H1 (cell line): ENCODE measurements at regions not wholly inside any gene's neighbourhood (a gene's known extent, or its start where the extent isn't known, plus 50 kb on each side); places are given as distances from the start of the nearest gene placed in this dataset.

Experiments
- CTCF ChIA-PET: fragments of 300-600 bp; sonication (Branson Sonifier 250); formaldehyde crosslinking; loops from one replicate; lab custom pipeline; 2021; ENCODE audit not compliant: partially characterized antibody; lab: Charles Lee
- POLR2A ChIA-PET: fragments of 300-600 bp; sonication (Branson Sonifier 250); formaldehyde crosslinking; loops from one replicate; lab custom pipeline; 2021; ENCODE audit warnings: inconsistent platforms; ENCODE audit not compliant: partially characterized antibody; lab: Charles Lee
- DNase-seq, 2 experiments: peaks; one replicate each; pipeline versions ENCODE4 v3.0.0 to v3.0.0-alpha.2; 2010 to 2022; ENCODE audit warnings: low spot score in 2 of 2, low read depth in 1 of 2, mixed read lengths in 1 of 2
- FAIRE-seq: peaks from 2 replicates; lab custom pipeline; 2011; peaks lifted over from hg19 to GRCh38; lab: Jason Lieb, UNC
- H2AFZ ChIP-seq: 2 replicates; pipeline ENCODE4 v1.8.1; 2012; ENCODE audit warnings: low read length, inconsistent platforms
- H2AK5ac ChIP-seq: 2 replicates; pipeline ENCODE4 v1.6.1; 2013; ENCODE audit warnings: low read depth, low read length
- H2BK120ac ChIP-seq: replicated peaks from 2 replicates; pipeline ENCODE3; 2013; ENCODE audit warnings: low read depth, low read length, inconsistent platforms
- H2BK12ac ChIP-seq: 2 replicates; pipeline ENCODE4 v1.6.1; 2013; ENCODE audit warnings: low read depth, low read length
- H2BK15ac ChIP-seq: 2 replicates; pipeline ENCODE4 v1.6.1; 2013; ENCODE audit warnings: low read length
- H2BK20ac ChIP-seq: 2 replicates; pipeline ENCODE4 v1.6.1; 2013; ENCODE audit warnings: low read length
- H2BK5ac ChIP-seq: 2 replicates; pipeline ENCODE4 v1.6.1; 2013; ENCODE audit warnings: low read depth, low read length
- H3K14ac ChIP-seq: 2 replicates; pipeline ENCODE4 v1.6.1; 2013; ENCODE audit warnings: inconsistent platforms; ENCODE audit not compliant: insufficient read length
- H3K18ac ChIP-seq: 2 replicates; pipeline ENCODE4 v1.6.1; 2013; ENCODE audit warnings: low read length; ENCODE audit errors: extremely low read depth
- H3K23ac ChIP-seq: 2 replicates; pipeline ENCODE4 v1.6.1; 2013; ENCODE audit warnings: inconsistent platforms; ENCODE audit not compliant: insufficient read length
- H3K23me2 ChIP-seq: 2 replicates; pipeline ENCODE4 v1.6.1; 2013; ENCODE audit warnings: low read depth, low read length
- H3K27ac ChIP-seq: 2 replicates; pipeline ENCODE4 v1.6.1; 2011; ENCODE audit warnings: low read depth, low read length, inconsistent platforms
- H3K27me3 ChIP-seq, 4 experiments: replicated peaks in 1 of 4; 1 replicate in 1 of 4; 2 replicates in 3 of 4; pipeline versions ENCODE4 v1.6.1 to v1.8.1; 2011 to 2013; ENCODE audit warnings: low read length in 3 of 4, mild to moderate bottlenecking in 3 of 4, inconsistent platforms in 2 of 4, mixed read lengths in 2 of 4, moderate library complexity in 1 of 4; ENCODE audit not compliant: control insufficient read depth in 3 of 4, insufficient read depth in 3 of 4; ENCODE audit errors: extremely low read depth in 1 of 4
- H3K36me3 ChIP-seq, 4 experiments: 2 replicates each; pipeline versions ENCODE4 v1.6.1 to v1.8.1; 2011 to 2013; ENCODE audit warnings: mild to moderate bottlenecking in 4 of 4, low read length in 3 of 4, moderate library complexity in 2 of 4, control low read depth in 1 of 4, inconsistent platforms in 1 of 4; ENCODE audit not compliant: insufficient read depth in 4 of 4, control insufficient read depth in 2 of 4
- H3K4ac ChIP-seq: replicated peaks from 2 replicates; pipeline ENCODE3; 2013; ENCODE audit warnings: low read length, low read depth, mixed read lengths, inconsistent platforms; ENCODE audit not compliant: insufficient read length
- H3K4me1 ChIP-seq, 4 experiments: replicated peaks in 1 of 4; 1 replicate in 1 of 4; 2 replicates in 3 of 4; pipeline versions ENCODE4 v1.6.1 to v1.8.1; 2011 to 2013; ENCODE audit warnings: low read length in 3 of 4, inconsistent platforms in 2 of 4, mixed read lengths in 1 of 4; ENCODE audit not compliant: insufficient read depth in 4 of 4, control insufficient read depth in 3 of 4
- H3K4me2 ChIP-seq, 2 experiments: 2 replicates each; pipeline versions ENCODE4 v1.6.1 to v1.8.1; 2011 to 2013; ENCODE audit warnings: low read depth in 2 of 2, low read length in 2 of 2, control low read depth in 1 of 2, inconsistent platforms in 1 of 2, mild to moderate bottlenecking in 1 of 2; ENCODE audit not compliant: insufficient read depth in 1 of 2
- H3K4me3 ChIP-seq, 4 experiments: fragments of 200-600, 300-600 bp in 1 of 4; sonication (generic), shearing (Covaris generic), sonication (Bioruptor Twin) in 1 of 4; 2 replicates each; pipeline versions ENCODE4 v1.5.1 to v1.8.1; 2011 to 2016; ENCODE audit warnings: low read length in 4 of 4, low read depth in 3 of 4, control low read depth in 2 of 4, inconsistent platforms in 2 of 4, mild to moderate bottlenecking in 2 of 4, mixed read lengths in 1 of 4, moderate library complexity in 1 of 4; ENCODE audit not compliant: insufficient read depth in 2 of 4; ENCODE audit errors: extremely low read depth in 1 of 4
- H3K56ac ChIP-seq: replicated peaks from 2 replicates; pipeline ENCODE3; 2013; ENCODE audit warnings: low read depth, mild to moderate bottlenecking, mixed read lengths, low read length, inconsistent platforms; ENCODE audit not compliant: insufficient read length
- H3K79me1 ChIP-seq: 2 replicates; pipeline ENCODE4 v1.6.1; 2013; ENCODE audit warnings: low read depth, low read length, control low read depth
- H3K79me2 ChIP-seq, 2 experiments: 2 replicates each; pipeline versions ENCODE4 v1.6.1 to v1.8.1; 2012 to 2013; ENCODE audit warnings: low read length in 2 of 2, mild to moderate bottlenecking in 2 of 2, inconsistent platforms in 1 of 2; ENCODE audit not compliant: insufficient read depth in 2 of 2, control insufficient read depth in 1 of 2
- H3K9ac ChIP-seq, 4 experiments: replicated peaks in 1 of 4; 1 replicate in 1 of 4; 2 replicates in 3 of 4; pipeline versions ENCODE4 v1.6.1 to v1.8.1; 2011 to 2013; ENCODE audit warnings: low read depth in 3 of 4, low read length in 3 of 4, control low read depth in 2 of 4, mild to moderate bottlenecking in 2 of 4, moderate library complexity in 2 of 4, inconsistent platforms in 1 of 4; ENCODE audit errors: extremely low read depth in 1 of 4
- H3K9me3 ChIP-seq, 2 experiments: 2 replicates each; pipeline versions ENCODE4 v1.6.1 to v1.8.1; 2012 to 2013; ENCODE audit warnings: mild to moderate bottlenecking in 2 of 2, moderate library complexity in 2 of 2, control low read depth in 1 of 2, inconsistent platforms in 1 of 2, low read depth in 1 of 2, low read length in 1 of 2, mixed read lengths in 1 of 2; ENCODE audit not compliant: insufficient read depth in 2 of 2
- H4K20me1 ChIP-seq, 2 experiments: replicated peaks in 1 of 2; 2 replicates each; pipeline versions ENCODE3 to v1.8.1; 2011 to 2013; ENCODE audit warnings: inconsistent platforms in 2 of 2, low read length in 2 of 2, mild to moderate bottlenecking in 1 of 2; ENCODE audit not compliant: insufficient read depth in 2 of 2, control insufficient read depth in 1 of 2
- H4K5ac ChIP-seq: 2 replicates; pipeline ENCODE4 v1.6.1; 2013; ENCODE audit warnings: low read length, low read depth, mixed read lengths, inconsistent platforms; ENCODE audit not compliant: insufficient read length
- H4K8ac ChIP-seq: 2 replicates; pipeline ENCODE4 v1.8.0; 2013; ENCODE audit warnings: mild to moderate bottlenecking, moderate library complexity, low read length, inconsistent platforms; ENCODE audit not compliant: insufficient read depth; ENCODE audit errors: extremely low read depth
- H4K91ac ChIP-seq: replicated peaks from 2 replicates; pipeline ENCODE3; 2013; ENCODE audit warnings: low read length, mixed read lengths, inconsistent platforms; ENCODE audit not compliant: insufficient read length
- CHD1 ChIP-seq: IDR thresholded peaks from 2 replicates; pipeline ENCODE4 v1.6.1; 2012; ENCODE audit warnings: low read depth, low read length, improper control_type of control experiment
- POU5F1 ChIP-seq: IDR thresholded peaks from 2 replicates; pipeline ENCODE4 v1.6.1; 2011; ENCODE audit warnings: low read depth, mild to moderate bottlenecking, low read length, moderate library complexity
- WGBS, 2 experiments: shearing (Covaris generic) in 1 of 2; methylation state at CpG; one replicate each; pipeline versions ENCODE4 v1.1.6 to v1.1.7; 2013 to 2015; ENCODE audit warnings: low lambda C conversion rate in 2 of 2, mixed read lengths in 2 of 2, inconsistent platforms in 1 of 2, low coverage in 1 of 2, missing lambda C conversion rate in 1 of 2; ENCODE audit not compliant: insufficient replicate concordance in 2 of 2, insufficient coverage in 1 of 2, insufficient read length in 1 of 2; ENCODE audit errors: extremely low coverage in 1 of 2, missing lambda C conversion rate in 1 of 2; 5-methylcytosine and 5-hydroxymethylcytosine counted together

GRCh38 chr9:18122171-18122570, 351.8 kb upstream of the ADAMTSL1 start:
- no peak overlapping the region for H2BK15ac ChIP-seq
- no peak overlapping the region for H4K8ac ChIP-seq
- H3K23me2 ChIP-seq = no peaks in the 10 kb centered on the region
- no peak overlapping the region for H3K27ac ChIP-seq
- no peak overlapping the region for H3K4me2 ChIP-seq
- no peak overlapping the region for H2AFZ ChIP-seq
- no peaks in the 10 kb centered on the region for H3K4me1 ChIP-seq
- H3K79me2 ChIP-seq = no peaks in the 10 kb centered on the region
- H3K79me1 ChIP-seq = no peaks in the 10 kb centered on the region
- no peak overlapping the region for H3K4ac ChIP-seq
- no peak overlapping the region for H2BK120ac ChIP-seq
- POLR2A ChIA-PET = no interaction called here
- H3K36me3 ChIP-seq = no peaks in the 10 kb centered on the region
- no peak overlapping the region for H3K14ac ChIP-seq
- H4K5ac ChIP-seq = no peak overlapping the region
- no peak overlapping the region for H3K23ac ChIP-seq
- H4K91ac ChIP-seq = no peak overlapping the region
- no peak overlapping the region for H2BK20ac ChIP-seq
- no peaks in the 10 kb centered on the region for H3K27me3 ChIP-seq
- no peak overlapping the region for H3K18ac ChIP-seq
- CTCF ChIA-PET = interaction anchor here (0.8 kb wide), 1 partner anchor 61 kb away, joined by 3 read pairs; no protein-coding TSS in a partner anchor
- no peak for TF ChIP-seq POU5F1
- no peak for TF ChIP-seq CHD1
- TF ChIP-seq, all 59 proteins: peak for 0
- Histone ChIP-seq H3K9ac (no peak overlapping the region), H3K4me3 (no peak overlapping the region), H3K9me3 (no peaks in the 10 kb centered on the region), H4K20me1 (no peaks in the 10 kb centered on the region), H2AK5ac (no peak overlapping the region), H2BK5ac (no peak overlapping the region), H2BK12ac (no peak overlapping the region), H3K56ac (no peak overlapping the region)
- 80% methylated on average over 1 of the region's 1 CpG; no CpG with 5 or more reads in 1 of the 2 experiments for WGBS, 2 experiments
- DNase-seq = no peak
- FAIRE-seq = no peak
